ENCODE measurements at regions not wholly inside any gene's neighbourhood (a gene's known extent, or its start where the extent isn't known, plus 50 kb on each side); places are given as distances from the start of the nearest gene placed in this dataset.
"Not testable (repeated sequence)": the region's sequence is repeated elsewhere in the genome, so short reads cannot be mapped to it uniquely, and the experiment has no call there.

DNA sequence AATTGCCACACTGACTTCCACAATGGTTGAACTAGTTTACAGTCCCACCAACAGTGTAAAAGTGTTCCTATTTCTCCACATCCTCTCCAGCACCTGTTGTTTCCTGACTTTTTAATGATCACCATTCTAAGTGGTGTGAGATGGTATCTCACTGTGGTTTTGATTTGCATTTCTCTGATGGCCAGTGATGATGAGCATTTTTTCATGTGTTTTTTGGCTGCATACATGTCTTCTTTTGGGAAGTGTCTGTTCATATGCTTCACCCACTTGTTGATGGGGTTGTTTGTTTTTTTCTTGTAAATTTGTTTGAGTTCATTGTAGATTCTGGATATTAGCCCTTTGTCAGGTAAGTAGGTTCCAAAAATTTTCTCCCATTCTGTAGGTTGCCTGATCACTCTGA is 148.5 kb upstream of the ACTBL2 start:
- not testable (repeated sequence) for TF ChIP-seq POLR2AphosphoS5, POLR2A (IDR thresholded peaks at IDR 0.05; ENCODE audit: low read depth, low read length)
